ENCODE measurements at regions not wholly inside any gene's neighbourhood (a gene's known extent, or its start where the extent isn't known, plus 50 kb on each side); places are given as distances from the start of the nearest gene placed in this dataset.
"Not testable (repeated sequence)": the region's sequence is repeated elsewhere in the genome, so short reads cannot be mapped to it uniquely, and the experiment has no call there.

DNA sequence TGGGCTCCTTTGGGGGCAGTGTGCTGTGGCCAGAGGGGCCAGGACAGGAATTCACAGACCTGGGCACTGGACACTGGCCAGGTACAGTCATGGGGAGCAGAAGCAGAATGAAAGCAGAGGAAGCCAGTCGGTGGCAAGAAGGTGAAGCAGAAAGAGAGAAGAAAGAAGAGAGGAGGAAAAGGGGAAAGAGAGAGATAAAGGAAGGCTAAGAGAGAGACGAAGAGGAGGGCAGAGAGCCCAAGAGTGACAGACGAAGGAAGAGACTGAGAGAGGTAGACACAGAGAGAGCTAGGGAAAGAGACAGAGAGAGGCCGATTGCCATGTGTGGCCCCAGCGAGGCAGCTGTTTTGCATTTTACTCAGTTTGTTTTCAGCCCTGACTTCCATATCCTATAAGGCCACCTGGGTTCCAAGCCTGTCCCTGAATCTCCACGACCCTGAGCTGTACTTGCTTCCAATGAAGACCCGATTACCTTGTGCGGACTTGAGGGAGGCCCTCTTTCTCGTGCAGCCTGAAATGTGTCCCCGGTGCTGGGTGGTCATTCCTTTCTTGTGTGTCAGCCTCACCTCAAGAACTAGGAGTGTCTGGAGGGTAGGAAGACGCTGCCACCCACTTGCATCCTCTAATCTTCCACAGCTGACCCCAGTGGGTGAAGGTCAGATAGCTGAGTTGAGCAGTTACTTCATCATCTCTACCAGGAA is 73.9 kb downstream of the LSM3 start:
- DNase-seq: no peak

DNA sequence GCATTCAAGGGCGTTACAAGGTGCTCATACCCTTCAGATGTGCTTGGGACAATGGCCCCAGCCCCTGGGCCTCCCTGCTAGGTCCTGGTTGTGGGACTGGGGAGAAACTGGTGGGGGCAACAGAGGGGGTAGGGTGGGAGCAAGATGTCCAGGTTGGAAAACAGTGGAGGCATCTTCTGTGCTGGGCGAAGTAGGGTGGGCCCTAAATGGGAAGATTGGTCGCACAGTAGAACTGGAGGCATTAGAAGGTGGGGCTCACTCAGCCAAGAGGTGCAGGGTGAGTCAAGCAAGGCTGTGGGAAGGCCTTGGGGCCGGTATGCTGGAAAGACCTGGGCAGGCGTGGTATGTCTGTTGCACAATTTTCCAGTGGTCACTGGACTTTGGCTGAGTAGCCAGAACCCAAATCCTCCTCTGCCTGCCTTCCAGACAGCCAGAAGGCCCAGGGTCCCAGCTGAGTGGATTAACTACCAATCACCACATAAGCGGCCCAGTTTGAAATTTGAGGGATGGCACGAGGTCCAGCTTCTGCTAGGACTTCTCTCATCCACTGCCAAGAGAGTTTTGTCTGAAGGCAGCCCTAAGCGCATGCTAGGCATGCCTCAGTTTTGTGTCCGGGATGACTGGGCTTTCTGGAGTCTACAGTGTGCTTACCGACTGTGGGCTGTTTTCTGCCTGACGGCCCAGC is 74.5 kb downstream of the LSM3 start:
- DNase-seq: no peak

DNA sequence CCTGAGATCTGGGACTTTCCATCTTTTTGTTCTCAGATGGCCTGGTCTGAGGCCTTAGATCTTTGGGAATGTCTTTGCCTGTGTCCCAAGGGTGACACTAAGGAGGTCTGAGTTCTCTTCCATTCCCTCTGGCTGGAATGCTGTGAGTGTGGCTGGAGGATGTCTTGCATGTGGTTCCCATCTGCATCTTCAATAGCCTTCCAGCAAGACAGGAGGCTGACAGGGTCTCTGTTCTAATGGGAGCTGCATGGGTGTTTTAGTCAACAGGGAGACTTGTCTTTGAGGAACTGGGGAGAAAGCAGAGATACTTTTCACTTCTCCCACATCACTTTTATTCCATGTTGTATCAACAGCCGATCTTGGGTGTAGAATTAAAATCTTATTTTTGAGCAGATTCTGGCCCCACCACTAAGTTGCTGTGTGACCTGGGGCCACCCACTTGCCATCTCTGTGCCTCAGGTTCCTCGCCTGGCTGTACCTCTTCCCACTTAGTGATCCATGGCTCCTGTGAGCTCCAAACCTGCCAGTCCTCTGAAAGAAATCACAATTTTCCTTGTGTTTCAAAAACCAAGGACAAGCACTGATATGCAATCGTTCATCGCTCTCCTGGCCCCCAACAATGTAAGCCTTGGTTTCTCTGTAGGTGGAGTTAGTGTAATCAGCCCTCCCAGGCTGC is 75.2 kb downstream of the LSM3 start:
- no peak for DNase-seq

DNA sequence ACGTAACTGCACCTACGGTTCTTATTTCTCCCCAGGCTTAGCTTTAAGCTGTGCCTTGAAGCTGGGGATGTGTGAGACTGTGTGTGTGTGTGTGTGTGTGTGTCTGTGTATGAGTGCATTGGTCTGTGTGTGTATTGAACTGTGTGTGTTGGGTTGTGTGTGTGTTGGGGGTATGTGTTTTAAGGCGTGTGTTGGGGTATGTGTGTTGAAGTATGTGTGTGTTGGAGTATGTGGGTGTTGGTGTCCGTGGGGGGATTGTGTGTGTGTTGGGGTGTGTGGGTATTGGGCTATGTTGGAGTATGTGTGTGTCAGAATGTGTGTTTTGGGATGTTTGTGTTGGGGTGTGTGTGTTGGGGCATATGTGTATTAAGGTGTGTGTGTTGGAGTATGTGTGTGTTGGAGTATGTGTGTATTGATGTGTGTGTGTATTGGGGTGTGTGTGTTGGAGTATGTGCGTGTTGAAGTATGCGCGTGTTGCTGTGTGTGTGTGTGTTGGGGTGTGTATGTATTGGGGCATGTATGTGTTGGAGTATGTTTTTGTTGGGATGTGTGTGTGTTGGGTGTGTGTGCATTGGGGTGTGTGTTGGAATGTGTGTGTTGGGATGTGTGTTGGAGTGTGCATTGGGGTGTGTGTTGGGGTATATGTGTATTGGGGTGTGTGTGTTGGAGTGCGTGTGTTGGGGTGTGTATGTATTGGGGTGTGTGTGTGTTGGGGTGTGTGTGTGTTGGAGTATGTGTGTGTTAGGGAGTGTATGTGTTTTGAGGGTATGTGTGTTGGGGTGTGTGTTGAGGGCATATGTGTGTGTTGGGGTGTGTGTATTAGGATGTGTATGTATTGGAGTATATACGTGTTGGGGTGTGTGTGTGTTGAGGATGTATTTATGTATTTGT is 76.4 kb downstream of the LSM3 start:
- DNase-seq: no peak

DNA sequence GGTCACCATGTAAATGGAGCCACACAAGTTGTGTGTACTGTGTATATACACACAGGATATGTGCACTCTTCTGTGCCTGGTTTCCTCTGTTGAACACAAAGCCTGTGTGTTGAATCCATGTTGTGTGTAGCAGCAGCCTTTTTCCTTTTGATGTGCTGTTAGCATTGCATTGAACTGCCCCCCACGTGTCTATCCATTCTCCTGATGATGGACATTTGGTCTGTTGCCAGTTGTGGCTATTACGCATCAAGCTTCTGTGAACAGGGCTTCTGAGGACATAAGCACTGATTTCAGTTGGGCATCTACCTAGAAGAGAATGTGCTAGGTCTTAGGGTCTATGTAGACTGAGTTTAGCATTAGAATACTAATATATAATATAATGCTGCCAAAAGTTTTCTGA is 77.4 kb downstream of the LSM3 start:
- DNase-seq: no peak

DNA sequence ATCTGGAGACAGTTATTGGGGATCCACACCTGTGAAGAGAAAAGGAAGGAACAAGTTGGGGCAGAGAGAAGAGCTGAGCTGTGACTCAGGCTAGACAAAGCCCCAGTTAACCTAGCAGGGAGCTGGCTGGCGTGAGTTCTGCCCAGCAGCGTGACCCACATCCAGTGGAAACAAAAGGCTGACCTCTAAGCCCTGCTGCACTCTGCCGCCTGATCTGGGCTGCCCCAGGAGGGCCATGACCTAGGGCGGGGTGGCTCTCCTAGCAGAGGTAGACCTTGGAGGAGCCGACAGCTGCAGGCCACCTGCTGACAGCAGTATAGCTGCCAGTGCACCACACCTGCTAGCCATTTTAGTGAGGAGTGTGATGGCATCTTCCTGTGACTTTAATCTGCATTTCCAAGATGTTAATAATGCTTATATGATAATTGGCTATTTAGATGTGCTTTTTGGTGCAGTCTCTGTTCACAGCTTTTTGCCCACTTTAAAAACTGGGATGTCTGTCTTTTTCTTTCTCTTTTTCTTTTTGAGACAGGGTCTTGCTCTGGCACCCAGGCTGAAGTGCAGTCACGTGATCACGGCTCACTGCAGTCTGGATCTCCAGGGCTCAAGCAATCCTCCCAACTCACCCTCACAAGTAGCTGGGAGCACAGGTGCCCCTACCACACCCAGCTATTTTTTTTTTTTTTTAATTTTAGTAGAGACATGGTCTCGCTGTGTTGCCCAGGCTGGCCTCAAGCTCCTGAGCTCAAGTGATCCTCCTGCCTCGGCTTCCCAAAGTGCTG is 78.1 kb downstream of the LSM3 start:
- DNase-seq: no peak

DNA sequence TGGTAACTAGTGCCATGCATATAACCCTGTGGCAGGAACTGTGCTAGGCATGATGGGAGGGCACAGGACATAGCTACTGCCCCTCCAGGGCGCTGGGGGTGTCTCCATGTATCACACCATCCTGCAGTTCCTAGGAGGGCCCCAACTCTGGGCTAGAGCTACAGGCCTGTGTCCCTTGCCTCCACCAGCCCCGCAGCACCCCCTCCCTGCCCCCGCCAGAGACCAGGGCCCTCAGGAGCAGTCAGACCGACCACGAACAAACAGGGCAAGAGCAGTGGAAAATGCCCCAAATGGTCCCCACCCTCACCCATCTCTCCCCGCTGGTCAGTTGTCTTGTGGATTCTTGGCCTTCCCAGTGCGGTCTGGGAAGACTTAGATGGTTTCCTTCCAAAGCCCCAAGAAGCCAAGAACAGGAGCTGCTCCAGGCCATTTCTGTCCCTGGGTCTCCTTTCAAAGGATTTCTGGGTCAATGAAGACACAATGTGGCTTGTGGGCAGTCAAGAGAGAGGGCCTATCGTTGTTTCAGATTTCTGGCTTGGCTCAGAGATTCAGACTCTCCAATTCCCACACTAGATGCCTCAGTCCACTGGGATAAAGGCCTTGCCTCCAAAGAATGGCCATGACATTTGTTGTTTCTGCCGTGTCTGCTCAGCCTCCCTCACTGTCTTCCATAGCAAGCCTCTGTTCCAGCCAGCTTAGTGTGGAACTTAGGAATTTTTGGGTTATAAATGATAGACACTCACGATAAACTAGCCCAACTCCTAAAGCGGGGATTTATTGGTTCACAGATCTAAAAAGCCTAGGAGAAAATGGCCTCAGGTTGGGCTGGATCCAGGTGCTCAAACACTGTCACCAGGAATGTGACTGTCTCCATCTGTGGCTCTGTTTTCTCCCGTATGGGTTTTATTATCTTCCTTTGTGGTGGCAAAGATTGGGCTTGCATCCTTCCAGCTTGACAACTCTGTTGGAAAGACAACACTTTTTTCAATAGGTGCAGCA is 80.6 kb downstream of the LSM3 start:
- DNase-seq: no peak

DNA sequence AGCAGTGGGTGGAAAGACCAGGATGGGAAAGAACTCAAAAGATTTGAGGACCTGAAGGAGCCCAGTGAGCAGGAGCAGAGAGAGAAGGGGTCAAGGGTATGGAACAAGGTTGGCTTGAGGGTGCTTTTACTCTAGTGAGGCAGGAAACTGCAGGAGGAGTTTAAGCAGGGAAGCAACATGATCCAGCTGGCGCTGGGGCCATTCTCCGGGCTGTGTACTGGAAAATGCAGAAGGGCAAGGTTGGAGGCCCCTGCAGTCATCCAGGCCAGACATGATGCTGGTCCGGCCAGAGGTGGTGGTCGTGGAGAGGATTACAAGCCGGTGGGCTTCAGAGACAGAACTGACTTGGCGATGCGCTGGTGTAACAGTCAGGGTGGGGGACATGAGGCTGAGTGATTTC is 81.8 kb downstream of the LSM3 start:
- no peak for DNase-seq

DNA sequence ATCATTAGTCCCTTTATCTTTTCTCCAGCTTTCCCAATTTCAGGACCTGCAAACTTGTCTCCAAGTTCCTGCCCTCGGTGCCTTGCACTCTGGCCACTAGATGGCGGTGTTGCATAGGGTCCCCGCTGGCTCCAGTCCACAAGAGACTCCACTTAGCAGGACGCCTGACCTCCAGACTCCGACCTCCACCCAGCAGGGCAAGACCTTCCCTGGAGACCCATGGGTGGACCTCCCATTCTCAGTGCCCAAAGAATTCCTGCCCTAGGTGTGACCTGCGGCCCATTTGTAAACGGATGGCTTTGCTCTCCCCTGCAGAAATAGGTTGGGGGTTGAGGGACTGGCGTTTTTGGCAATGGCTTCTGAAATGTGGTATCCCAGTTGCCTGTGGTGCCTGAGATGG is 82.6 kb downstream of the LSM3 start:
- no peak for DNase-seq

DNA sequence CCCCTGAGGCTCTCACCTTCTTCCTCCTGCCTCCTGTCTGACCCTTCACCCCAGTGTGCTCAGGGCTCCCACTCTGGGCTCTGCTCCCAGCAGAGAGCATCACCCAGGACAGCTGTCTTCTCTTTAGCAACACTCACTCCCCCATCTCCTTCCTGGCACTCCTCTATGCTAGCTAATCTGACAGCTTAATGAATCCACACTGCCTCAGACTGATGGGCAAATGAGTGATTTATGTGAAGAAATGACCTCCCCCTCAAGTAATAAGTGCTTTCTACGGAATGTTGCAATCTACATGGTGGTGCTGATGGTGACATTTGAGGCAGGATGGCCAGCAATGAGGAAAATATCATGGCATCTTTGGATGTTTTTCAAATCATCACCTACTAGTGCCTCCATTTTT is 83.6 kb downstream of the LSM3 start:
- DNase-seq: no peak

DNA sequence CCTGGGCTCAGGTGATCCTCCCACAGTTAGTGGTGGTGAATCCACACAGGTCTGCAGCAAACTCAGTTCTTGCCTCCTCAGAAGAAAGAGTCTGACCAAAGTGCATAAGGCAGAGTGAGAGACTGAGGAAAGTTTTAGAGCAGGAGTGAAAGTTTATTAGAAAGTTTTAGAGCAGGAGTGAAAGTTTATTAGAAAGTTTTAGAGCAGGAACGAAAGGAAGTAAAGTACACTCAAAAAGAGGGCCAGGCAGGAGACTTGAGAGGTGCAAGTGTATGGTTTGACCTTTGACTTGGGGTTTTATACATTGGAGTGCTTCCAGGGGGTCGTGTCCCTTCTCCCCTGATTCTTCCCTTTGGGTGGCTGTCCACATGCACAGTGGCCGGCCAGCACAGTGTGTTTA is 84.2 kb downstream of the LSM3 start:
- no peak for DNase-seq

DNA sequence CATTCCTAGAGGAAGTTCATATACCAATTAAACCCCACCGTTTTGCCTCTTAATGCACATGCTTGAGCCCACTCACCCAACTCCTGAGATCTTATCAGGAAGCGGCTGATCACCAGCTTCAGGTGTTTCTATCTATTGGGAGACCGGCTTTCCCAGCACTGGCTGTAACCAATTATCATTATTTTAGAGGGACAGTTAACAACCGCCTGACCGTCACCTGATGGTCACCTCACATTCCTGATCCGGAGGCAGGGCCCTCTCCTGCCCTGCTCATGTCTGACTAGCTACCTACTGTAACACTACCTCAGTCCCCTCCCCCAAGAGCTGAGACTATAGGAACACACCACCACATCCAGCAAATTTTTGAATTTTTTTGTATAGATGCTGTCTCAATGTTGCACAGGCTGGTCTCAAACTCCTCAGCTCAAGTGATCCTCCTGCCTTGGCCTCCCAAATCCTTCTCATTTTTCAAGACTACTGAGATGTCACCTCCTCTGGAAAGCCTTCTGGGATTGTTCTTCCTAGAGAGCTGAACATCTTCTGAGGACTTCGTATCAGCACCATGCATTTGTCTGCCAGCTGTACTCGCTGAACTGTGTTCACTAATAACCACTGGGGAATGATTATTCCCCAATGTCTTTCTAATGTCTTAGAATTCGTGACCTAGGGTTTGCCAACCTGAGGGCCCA is 84.8 kb downstream of the LSM3 start:
- DNase-seq: no peak

DNA sequence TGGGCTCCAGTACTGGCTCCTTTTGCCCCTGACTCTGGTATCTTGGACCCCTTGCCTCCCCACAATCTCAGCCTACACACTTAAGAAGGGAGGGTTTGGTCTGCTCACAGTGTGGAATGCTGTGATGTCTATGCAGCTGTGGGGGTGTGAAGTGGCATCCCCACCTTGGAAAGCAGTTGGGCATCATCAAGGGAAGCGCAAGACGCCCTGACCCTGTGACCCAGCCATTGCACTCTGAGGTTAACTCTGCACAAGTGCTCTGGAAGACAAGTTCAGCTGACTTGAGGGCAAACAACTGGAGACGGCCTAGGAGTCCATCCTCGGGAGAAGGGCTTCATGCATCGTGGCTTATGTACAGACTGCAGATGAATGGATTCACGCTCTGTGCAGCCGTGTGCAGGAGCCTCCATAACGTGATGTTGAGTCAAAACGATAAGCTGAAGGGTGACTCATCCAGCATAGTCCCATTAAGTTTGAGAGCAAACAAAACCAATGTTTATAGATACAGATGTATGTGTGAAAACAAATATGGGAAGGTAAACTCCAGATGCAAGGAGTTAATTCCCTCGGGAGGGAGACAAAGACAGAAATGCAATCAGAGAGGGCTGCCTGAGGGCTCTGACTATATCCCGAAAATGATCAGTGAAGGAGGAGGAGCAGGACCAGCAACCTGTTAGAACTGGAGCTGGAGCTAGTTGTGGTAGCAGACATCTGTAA is 86.8 kb downstream of the LSM3 start:
- DNase-seq: no peak

DNA sequence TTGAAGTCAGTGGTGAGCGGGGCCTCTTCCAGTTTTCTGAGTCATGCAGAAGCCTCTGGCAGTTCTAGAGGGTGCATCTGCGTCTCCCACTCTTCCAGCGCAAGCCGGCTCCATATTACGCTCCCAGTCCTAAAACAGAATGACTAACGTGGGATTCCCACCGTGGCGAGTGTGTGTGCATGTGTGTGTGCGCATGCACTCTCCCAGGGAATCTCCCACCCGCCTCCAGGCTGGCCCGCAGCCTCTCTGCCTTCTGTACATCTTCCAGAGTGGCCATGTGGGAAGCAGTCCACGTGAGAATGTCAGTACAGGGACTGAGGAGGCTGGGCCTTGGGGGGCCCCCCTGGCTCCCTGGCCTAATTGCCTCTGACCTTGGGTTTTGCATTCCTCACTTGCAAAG is 87.7 kb downstream of the LSM3 start:
- DNase-seq: no peak

DNA sequence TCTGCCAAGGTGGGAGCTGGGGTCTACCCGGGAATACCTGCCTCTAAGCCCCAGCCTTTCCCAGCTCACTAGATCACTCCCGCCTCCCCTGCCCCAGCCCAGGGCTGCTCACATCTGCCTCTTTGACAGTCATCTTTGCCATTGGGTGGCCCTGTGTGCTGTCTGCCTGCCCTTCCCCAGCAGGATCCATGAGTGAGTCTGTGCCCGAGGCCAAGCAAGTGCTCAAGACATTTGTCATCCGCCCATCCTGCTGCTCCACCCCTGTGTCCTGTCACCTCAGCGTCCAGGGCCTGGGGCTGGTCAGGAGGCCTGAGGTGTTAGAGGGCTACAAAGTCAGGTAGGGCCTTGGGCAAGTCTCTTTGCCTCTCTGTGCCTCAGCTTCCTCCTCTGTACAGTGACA is 89.4 kb downstream of the LSM3 start:
- no peak for DNase-seq

DNA sequence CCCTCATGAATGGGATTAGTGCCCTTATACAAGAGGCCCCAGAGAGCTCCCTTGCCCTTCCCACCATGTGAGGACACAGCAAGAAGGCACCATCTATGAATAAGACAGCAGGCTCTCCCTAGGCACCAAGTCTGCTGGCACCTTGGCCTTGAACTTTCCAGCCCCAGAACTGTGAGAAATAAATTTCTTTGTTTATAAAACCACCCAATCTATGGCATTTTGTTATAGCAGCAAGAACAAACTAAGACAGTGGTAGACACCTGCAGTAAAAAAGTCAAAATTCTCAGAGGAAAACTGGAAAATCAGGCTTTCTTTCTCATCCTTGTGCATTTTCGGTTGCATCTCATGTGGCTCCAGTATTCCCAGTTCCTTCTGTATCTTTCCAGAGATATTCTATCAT is 90.3 kb downstream of the LSM3 start:
- DNase-seq: no peak

DNA sequence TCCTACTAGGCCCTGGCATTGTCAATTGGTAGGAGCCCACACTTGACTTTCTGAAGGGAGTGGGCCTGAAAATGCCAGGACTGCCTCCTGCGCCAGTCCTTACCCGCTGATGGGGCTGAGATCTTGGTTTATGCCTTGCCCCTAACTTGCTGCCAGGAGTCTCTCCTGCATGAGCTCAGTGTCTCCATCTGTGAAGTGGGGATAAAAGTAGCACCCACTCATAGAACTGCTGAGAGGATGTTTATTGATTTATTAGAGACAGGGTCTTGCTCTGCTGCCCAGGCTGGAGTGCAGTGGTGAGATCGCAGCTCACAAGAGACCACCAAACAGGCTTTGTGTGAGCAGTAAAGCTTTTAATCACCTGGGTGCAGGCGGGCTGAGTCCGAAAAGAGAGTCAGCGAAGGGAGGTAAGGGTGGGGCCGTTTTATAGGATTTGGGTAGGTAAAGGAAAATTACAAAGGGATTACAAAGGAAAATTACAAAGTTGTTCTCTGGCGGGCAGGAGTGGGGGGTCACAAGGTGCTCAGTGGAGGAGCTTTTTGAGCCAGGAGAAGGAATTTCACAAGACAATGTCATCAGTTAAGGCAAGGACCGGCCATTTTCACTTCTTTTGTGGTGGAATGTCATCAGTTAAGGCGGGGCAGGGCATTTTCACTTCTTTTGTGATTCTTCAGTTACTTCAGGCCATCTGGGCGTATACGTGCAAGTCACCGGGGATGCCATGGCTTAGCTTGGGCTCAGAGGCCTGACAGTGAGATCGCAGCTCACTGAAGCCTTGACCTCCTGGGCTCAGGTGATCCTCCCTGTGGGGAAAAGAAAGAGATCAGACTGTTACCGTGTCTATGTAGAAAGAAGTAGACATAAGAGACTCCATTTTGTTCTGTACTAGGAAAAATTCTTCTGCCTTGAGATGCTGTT is 93.7 kb downstream of the LSM3 start:
- not testable (repeated sequence) for DNase-seq

DNA sequence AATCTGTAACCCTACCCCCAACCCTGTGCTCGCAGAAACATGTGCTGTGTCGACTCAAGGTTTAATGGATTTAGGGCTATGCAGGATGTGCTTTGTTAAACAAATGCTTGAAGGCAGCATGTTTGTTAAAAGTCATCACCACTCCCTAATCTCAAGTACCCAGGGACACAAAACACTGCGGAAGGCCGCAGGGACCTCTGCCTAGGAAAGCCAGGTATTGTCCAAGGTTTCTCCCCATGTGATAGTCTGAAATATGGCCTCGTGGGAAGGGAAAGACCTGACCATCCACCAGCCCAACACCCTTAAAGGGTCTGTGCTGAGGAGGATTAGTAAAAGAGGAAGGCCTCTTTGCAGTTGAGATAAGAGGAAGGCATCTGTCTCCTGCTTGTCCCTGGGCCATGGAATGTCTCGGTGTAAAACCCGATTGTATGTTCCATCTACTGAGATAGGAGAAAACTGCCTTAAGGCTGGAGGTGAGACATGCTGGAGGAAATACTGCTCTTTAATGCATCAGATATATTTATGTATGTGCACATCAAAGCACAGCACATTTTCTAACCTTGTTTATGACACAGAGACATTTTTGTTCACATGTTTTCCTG is 94.4 kb downstream of the LSM3 start:
- not testable (repeated sequence) for DNase-seq
